Hepatocyte (in vitro differentiated cells): ENCODE measurements at regions not wholly inside any gene's neighbourhood (a gene's known extent, or its start where the extent isn't known, plus 50 kb on each side); places are given as distances from the start of the nearest gene placed in this dataset.

Source experiments
- DNase-seq: peaks from one replicate; pipeline ENCODE4 v3.0.0-alpha.2; 2016; ENCODE audit warnings: low spot score
- H2AFZ ChIP-seq: fragments of 200-600 bp; sonication (generic); 2 replicates; pipeline ENCODE4 v1.6.0; 2016; ENCODE audit warnings: antibody characterized with exemption, mild to moderate bottlenecking
- H3K27ac ChIP-seq: fragments of 200-600 bp; sonication (generic); 2 replicates; pipeline ENCODE4 v1.5.1; 2016; ENCODE audit warnings: mild to moderate bottlenecking
- H3K27me3 ChIP-seq: fragments of 200-600 bp; sonication (generic); 2 replicates; pipeline ENCODE4 v1.6.1; 2016
- H3K36me3 ChIP-seq: fragments of 200-600 bp; sonication (generic); replicated peaks from 2 replicates; pipeline ENCODE4 v1.5.1; 2016; ENCODE audit warnings: low read depth; ENCODE audit not compliant: insufficient read depth
- H3K4me1 ChIP-seq: fragments of 200-600 bp; sonication (generic); 2 replicates; pipeline ENCODE4 v1.5.1; 2016; ENCODE audit warnings: mild to moderate bottlenecking, moderate library complexity; ENCODE audit not compliant: insufficient read depth
- H3K4me2 ChIP-seq: fragments of 200-600 bp; sonication (generic); 2 replicates; pipeline ENCODE4 v1.6.0; 2016
- H3K4me3 ChIP-seq: fragments of 200-600 bp; sonication (generic); 2 replicates; pipeline ENCODE4 v1.5.1; 2016; ENCODE audit warnings: mild to moderate bottlenecking
- H3K79me2 ChIP-seq: fragments of 200-600 bp; sonication (generic); 2 replicates; pipeline ENCODE4 v1.6.0; 2017; ENCODE audit warnings: mild to moderate bottlenecking
- H3K9me2 ChIP-seq: fragments of 200-600 bp; sonication (generic); replicated peaks from 2 replicates; pipeline ENCODE4 v1.6.0; 2017; ENCODE audit warnings: mild to moderate bottlenecking; ENCODE audit not compliant: insufficient read depth
- H3K9me3 ChIP-seq: fragments of 200-600 bp; sonication (generic); 2 replicates; pipeline ENCODE4 v1.5.1; 2016; ENCODE audit warnings: low read depth, mild to moderate bottlenecking
- H4K20me1 ChIP-seq: fragments of 200-600 bp; sonication (generic); 2 replicates; pipeline ENCODE4 v1.6.0; 2016; ENCODE audit warnings: mild to moderate bottlenecking; ENCODE audit not compliant: insufficient read depth, poor library complexity, severe bottlenecking
- EZH2 ChIP-seq: fragments of 200-600 bp; sonication (generic); IDR thresholded peaks from 2 replicates; pipeline ENCODE4 v1.6.1; 2016; ENCODE audit warnings: antibody characterized with exemption, mild to moderate bottlenecking, borderline replicate concordance
- EZH2phosphoT487 ChIP-seq: fragments of 200-600 bp; sonication (generic); IDR thresholded peaks from one replicate; pipeline ENCODE4 v1.6.1; 2018; ENCODE audit warnings: antibody characterized with exemption, mild to moderate bottlenecking, low read depth, moderate library complexity; ENCODE audit not compliant: unreplicated experiment, severe bottlenecking
- WGBS: methylation state at CpG from one replicate; pipeline ENCODE4 v1.1.6; 2016; ENCODE audit warnings: low lambda C conversion rate; ENCODE audit errors: missing lambda C conversion rate; 5-methylcytosine and 5-hydroxymethylcytosine counted together
- TF ChIP-seq, protein P1 (sequence below): fragments of 200-600 bp; sonication (generic); IDR thresholded peaks from 2 replicates; pipeline ENCODE4 v1.5.1; 2016; ENCODE audit warnings: antibody characterized with exemption, mild to moderate bottlenecking; ENCODE audit not compliant: poor library complexity

DNA sequence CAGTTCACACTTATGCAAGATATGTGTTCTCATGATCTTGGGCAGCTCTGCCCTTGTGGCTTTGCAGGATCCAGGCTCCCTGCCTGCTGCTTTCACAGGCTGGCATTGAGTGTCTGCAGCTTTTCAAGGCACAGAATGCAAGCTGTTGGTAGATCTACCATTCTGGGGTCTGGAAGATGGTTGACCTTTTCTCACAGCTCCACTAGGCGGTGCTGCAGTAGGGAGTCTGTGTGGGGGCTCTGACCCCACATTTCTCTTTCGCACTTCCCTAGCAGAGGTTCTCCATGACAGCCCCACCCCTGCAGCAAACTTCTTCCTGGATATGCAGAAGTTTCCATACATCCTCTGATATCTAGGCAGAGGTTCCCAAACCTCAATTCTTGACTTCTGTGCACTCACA is 500.5 kb downstream of the BRINP3 start:
- H3K36me3 ChIP-seq = no peaks in the 10 kb centered on the region
- no peak overlapping the region for H3K27ac ChIP-seq
- H3K9me2 ChIP-seq = no peaks in the 10 kb centered on the region
- DNase-seq = no peak
- no peaks in the 10 kb centered on the region for H3K4me1 ChIP-seq
- TF ChIP-seq, protein P1, sequence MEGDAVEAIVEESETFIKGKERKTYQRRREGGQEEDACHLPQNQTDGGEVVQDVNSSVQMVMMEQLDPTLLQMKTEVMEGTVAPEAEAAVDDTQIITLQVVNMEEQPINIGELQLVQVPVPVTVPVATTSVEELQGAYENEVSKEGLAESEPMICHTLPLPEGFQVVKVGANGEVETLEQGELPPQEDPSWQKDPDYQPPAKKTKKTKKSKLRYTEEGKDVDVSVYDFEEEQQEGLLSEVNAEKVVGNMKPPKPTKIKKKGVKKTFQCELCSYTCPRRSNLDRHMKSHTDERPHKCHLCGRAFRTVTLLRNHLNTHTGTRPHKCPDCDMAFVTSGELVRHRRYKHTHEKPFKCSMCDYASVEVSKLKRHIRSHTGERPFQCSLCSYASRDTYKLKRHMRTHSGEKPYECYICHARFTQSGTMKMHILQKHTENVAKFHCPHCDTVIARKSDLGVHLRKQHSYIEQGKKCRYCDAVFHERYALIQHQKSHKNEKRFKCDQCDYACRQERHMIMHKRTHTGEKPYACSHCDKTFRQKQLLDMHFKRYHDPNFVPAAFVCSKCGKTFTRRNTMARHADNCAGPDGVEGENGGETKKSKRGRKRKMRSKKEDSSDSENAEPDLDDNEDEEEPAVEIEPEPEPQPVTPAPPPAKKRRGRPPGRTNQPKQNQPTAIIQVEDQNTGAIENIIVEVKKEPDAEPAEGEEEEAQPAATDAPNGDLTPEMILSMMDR = no peak
- no peak for TF ChIP-seq EZH2phosphoT487
- no peak for TF ChIP-seq EZH2
- H3K4me2 ChIP-seq = no peak overlapping the region
- H3K79me2 ChIP-seq = no peaks in the 10 kb centered on the region
- no peaks in the 10 kb centered on the region for H4K20me1 ChIP-seq
- WGBS = 78% methylated on average over 2 of the region's 2 CpGs
- no peaks in the 10 kb centered on the region for H3K27me3 ChIP-seq
- H2AFZ ChIP-seq = no peak overlapping the region
- no peaks in the 10 kb centered on the region for H3K9me3 ChIP-seq
- H3K4me3 ChIP-seq = no peak overlapping the region

DNA sequence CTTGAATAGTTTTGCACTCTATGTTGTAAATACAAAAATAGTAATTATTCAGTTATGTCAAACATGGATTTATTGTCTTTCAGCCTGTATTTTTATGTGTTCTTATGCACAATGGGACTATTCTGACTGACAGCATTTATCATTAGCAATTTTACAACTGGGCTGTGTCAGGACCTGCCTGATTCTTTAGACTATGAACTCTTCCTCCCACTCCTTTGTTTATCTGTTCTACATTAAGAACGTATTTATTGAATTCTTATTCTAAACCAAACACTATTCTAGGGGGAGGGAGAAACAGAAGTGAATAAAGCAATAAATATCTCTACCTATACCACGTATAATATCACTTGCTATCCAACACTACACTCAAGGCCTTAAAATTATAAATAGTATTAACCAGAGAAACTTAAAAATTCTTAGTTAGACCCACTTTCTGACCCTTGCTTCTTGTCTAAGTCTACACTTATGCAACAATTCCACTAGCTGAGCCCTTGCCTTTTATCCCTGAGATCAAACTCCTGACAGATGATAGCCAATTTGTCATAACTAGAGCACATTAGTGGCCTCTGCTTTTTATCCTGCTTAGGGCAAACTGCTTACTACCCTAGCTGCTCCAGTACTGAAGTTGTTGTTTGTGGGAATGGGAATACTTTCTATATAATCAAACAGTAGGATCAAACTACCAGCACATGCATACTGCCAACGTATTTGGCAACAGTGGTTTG is 494.3 kb downstream of the BRINP3 start:
- H3K36me3 ChIP-seq = no peaks in the 10 kb centered on the region
- H3K4me2 ChIP-seq = peak overlapping the region; percentile 14
- H4K20me1 ChIP-seq = no peaks in the 10 kb centered on the region
- no peak overlapping the region for H3K4me3 ChIP-seq
- H2AFZ ChIP-seq = no peak overlapping the region
- no peaks in the 10 kb centered on the region for H3K9me3 ChIP-seq
- H3K9me2 ChIP-seq = no peaks in the 10 kb centered on the region
- TF ChIP-seq, protein P1 = no peak
- no peak for TF ChIP-seq EZH2
- no peak for TF ChIP-seq EZH2phosphoT487
- peaks cover 4% of the 10 kb centered on the region for H3K4me1 ChIP-seq
- WGBS = 47% methylated on average over 3 of the region's 3 CpGs
- no peaks in the 10 kb centered on the region for H3K79me2 ChIP-seq
- peak overlapping the region; percentile 32 for H3K27ac ChIP-seq
- no peak for DNase-seq
- H3K27me3 ChIP-seq = no peaks in the 10 kb centered on the region

DNA sequence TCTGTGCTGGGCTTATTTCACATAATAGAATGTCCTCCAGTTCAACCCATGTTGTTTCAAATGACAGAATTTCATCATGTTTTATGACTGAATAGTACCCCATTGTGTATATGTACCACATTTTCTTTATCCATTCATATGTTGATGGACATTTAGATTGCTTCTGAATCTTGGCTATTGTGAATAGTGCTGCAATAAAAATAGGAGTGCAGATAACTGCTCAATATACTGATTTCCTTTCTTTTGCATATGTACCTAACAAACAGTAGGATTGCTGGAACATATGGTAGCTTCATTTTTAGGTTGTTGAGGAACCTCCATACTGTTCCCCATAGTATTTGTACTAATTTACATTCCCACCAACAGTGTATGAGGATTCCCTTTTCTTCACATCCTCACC is 491.1 kb downstream of the BRINP3 start:
- no peak overlapping the region for H3K27ac ChIP-seq
- H3K4me1 ChIP-seq = peaks cover 4% of the 10 kb centered on the region
- no peaks in the 10 kb centered on the region for H3K9me2 ChIP-seq
- DNase-seq = no peak
- H3K36me3 ChIP-seq = no peaks in the 10 kb centered on the region
- H4K20me1 ChIP-seq = no peaks in the 10 kb centered on the region
- no peak overlapping the region for H3K4me3 ChIP-seq
- H3K27me3 ChIP-seq = no peaks in the 10 kb centered on the region
- no peak overlapping the region for H3K4me2 ChIP-seq
- no peaks in the 10 kb centered on the region for H3K9me3 ChIP-seq
- H2AFZ ChIP-seq = no peak overlapping the region
- TF ChIP-seq, protein P1 = no peak
- TF ChIP-seq EZH2 = no peak
- H3K79me2 ChIP-seq = no peaks in the 10 kb centered on the region

DNA sequence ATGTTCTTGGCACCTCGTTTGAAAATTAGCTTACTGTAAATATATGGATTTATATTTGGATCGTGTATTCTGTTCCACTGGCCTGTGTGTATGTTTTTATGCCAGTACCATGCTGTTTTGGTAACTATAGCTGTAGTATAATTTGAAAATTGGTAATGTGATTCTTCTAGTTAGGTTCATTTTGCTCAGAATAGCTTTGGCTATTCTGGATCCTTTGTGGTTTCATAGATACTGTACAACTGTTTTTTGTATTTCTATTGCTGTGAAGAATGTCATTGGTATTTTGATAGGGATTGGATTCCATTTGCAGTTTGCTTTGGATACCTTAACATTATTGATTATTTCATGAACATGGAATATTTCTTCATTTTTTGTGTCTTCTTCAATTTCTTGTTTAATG is 490.2 kb downstream of the BRINP3 start:
- no peak overlapping the region for H2AFZ ChIP-seq
- H3K27me3 ChIP-seq = no peaks in the 10 kb centered on the region
- no peak overlapping the region for H3K4me3 ChIP-seq
- DNase-seq = no peak
- no peaks in the 10 kb centered on the region for H3K36me3 ChIP-seq
- no peaks in the 10 kb centered on the region for H3K9me2 ChIP-seq
- no peak overlapping the region for H3K27ac ChIP-seq
- H3K9me3 ChIP-seq = peaks cover 1% of the 10 kb centered on the region
- H3K4me1 ChIP-seq = peaks cover 4% of the 10 kb centered on the region
- TF ChIP-seq, protein P1 = no peak
- no peak for TF ChIP-seq EZH2
- no peak for TF ChIP-seq EZH2phosphoT487
- H3K4me2 ChIP-seq = no peak overlapping the region
- no peaks in the 10 kb centered on the region for H4K20me1 ChIP-seq
- no peaks in the 10 kb centered on the region for H3K79me2 ChIP-seq
- WGBS = 79% methylated on average over 2 of the region's 2 CpGs
